Endothelial cell of umbilical vein (primary cell): ENCODE measurements at regions not wholly inside any gene's neighbourhood (a gene's known extent, or its start where the extent isn't known, plus 50 kb on each side); places are given as distances from the start of the nearest gene placed in this dataset.

ENCODE experiments used
- EZH2 ChIP-seq: IDR thresholded peaks from 2 replicates; pipeline ENCODE4 v1.6.1; 2012; ENCODE audit warnings: borderline replicate concordance, low read depth, mild to moderate bottlenecking, moderate library complexity, low read length, inconsistent platforms; ENCODE audit not compliant: severe bottlenecking
- GATA2 ChIP-seq: IDR thresholded peaks from 2 replicates; pipeline ENCODE4 v1.7.0; 2011; ENCODE audit warnings: low read depth, mild to moderate bottlenecking, moderate library complexity, mixed read lengths, low read length; ENCODE audit not compliant: insufficient read length, insufficient read depth
- JUN ChIP-seq: IDR thresholded peaks from 2 replicates; pipeline ENCODE4 v1.6.1; 2011; ENCODE audit warnings: borderline replicate concordance, low read depth; ENCODE audit not compliant: insufficient read length, insufficient read depth
- MYC ChIP-seq: IDR thresholded peaks from one replicate; pipeline ENCODE4 v1.6.1; 2011; ENCODE audit warnings: mild to moderate bottlenecking, low read depth, low read length
- POLR2A ChIP-seq: IDR thresholded peaks from 2 replicates; pipeline ENCODE4 v1.6.1; 2012; ENCODE audit warnings: low read depth, mild to moderate bottlenecking, control low read depth, low read length
- POLR2AphosphoS5 ChIP-seq: IDR thresholded peaks from 2 replicates; pipeline ENCODE4 v1.6.1; 2012; ENCODE audit warnings: low read depth, mild to moderate bottlenecking, control low read depth, low read length, moderate library complexity; ENCODE audit not compliant: insufficient read depth
- TF ChIP-seq, protein P1 (sequence below), 2 donors: IDR thresholded peaks; 1 replicate in 1 of 2; 2 replicates in 1 of 2; pipeline ENCODE4 v1.5.1; 2011; ENCODE audit warnings: low read length in 2 of 2, mild to moderate bottlenecking in 2 of 2, moderate library complexity in 2 of 2, control low read depth in 1 of 2, inconsistent platforms in 1 of 2, low read depth in 1 of 2; ENCODE audit not compliant: insufficient read depth in 1 of 2; ENCODE audit errors: extremely low read depth in 1 of 2
- TF ChIP-seq, protein P2 (sequence below): IDR thresholded peaks from 2 replicates; pipeline ENCODE4 v1.6.1; 2011; ENCODE audit not compliant: insufficient read depth, insufficient read length

DNA sequence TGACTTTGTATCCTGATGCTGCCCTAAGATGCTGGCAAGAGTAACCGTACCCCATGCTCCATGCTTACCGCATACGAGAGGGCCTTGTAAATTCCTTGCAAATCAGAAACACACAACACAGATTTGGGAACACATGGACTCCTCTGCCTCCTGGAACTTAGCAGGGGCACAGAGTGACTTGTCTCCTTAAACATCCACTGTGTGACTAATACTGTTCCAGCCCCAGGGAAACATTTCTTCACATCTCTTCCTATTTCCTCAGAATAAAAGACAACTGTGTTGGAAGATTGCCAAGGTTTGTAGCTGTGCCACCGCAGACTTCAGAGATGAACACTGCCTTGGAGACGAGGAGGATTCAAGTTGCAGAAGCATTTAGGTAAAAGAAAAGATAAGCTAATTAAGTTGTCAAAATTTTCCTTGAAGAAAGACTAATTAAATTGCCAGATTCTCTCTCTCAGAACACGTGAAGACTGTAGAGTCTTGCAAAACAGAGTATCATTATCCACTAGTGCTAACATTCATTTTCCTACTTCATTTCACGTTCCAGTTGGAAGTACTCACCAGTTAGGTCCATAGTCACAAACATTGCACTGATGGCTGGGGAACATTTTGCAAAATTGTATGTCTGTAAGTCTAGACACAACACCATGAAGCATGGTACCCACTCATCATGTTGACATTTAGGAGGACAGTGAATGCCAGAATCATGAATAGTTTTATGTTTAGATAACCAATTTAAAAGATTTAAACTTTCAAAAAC, 188.8 kb downstream of the TSN start:
- TF ChIP-seq, protein P1, sequence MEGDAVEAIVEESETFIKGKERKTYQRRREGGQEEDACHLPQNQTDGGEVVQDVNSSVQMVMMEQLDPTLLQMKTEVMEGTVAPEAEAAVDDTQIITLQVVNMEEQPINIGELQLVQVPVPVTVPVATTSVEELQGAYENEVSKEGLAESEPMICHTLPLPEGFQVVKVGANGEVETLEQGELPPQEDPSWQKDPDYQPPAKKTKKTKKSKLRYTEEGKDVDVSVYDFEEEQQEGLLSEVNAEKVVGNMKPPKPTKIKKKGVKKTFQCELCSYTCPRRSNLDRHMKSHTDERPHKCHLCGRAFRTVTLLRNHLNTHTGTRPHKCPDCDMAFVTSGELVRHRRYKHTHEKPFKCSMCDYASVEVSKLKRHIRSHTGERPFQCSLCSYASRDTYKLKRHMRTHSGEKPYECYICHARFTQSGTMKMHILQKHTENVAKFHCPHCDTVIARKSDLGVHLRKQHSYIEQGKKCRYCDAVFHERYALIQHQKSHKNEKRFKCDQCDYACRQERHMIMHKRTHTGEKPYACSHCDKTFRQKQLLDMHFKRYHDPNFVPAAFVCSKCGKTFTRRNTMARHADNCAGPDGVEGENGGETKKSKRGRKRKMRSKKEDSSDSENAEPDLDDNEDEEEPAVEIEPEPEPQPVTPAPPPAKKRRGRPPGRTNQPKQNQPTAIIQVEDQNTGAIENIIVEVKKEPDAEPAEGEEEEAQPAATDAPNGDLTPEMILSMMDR (IDR thresholded peaks at IDR 0.05; ENCODE audit: extremely low read depth in 1 of 2, insufficient read depth in 1 of 2, low read depth in 1 of 2, low read length in 2 of 2) = no peak
- TF ChIP-seq MYC (no peak), POLR2A (no peak), POLR2AphosphoS5 (no peak), GATA2 (no peak), EZH2 (no peak), JUN (no peak)
- TF ChIP-seq, protein P2, sequence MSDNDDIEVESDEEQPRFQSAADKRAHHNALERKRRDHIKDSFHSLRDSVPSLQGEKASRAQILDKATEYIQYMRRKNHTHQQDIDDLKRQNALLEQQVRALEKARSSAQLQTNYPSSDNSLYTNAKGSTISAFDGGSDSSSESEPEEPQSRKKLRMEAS = no peak
